Left lobe of liver (tissue), 2 donors: ENCODE measurements at regions not wholly inside any gene's neighbourhood (a gene's known extent, or its start where the extent isn't known, plus 50 kb on each side); places are given as distances from the start of the nearest gene placed in this dataset.

ENCODE experiments used
- ATAC-seq: fragments of 200-7000 bp; cut with Tn5 transposase; one replicate; pipeline ENCODE4 v1.9.1; 2020; ENCODE audit warnings: mild to moderate bottlenecking, moderate library complexity
- DNase-seq: peaks from one replicate; pipeline ENCODE4 v3.0.0-alpha.2; 2020; ENCODE audit warnings: low spot score
- donor health status: DM: no; HTN: no; CAD: no; lungs with moderate emphysema.
- donor health status: DM: no; HTN: yes; CAD: no.

DNA sequence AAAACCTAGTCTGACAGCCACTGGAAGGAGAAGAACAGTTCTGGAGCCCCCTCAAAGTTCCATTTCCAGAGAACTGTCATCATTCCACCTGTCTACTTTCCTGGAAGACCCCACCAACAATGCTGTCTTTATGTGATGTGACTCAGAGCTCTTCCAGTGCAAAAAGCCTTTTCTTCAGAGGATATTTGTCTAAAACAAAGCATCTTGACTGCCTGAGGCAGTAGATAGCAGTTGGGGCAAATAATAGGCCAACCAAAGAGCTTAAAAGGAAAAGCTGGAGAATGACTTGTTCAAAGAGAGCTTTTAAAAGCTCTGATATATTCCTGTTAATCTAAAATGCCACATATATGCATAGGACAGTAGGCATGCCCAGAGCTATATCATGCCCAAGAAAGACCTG, 62.6 kb downstream of the MIS18A start:
- ATAC-seq = no peak
- DNase-seq = no peak

DNA sequence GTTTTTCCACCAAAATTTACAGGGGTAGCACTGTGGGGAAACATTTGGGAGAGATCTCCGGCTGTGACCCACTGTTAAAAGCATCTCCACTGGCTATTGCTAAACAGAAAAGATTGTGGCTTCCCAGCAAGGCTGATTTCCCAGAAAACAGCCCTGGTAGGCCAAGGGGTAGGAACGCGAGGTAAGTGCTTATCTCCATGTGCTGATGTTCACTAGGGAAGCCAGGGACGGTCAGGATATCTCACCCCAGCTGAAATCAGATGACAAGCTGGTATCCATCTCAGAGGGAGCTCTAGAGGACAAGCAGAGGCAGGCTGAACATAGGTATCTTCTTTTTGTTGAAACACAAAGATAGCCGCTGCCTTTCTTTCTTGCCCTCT, 63.6 kb downstream of the MIS18A start:
- no peak for ATAC-seq

DNA sequence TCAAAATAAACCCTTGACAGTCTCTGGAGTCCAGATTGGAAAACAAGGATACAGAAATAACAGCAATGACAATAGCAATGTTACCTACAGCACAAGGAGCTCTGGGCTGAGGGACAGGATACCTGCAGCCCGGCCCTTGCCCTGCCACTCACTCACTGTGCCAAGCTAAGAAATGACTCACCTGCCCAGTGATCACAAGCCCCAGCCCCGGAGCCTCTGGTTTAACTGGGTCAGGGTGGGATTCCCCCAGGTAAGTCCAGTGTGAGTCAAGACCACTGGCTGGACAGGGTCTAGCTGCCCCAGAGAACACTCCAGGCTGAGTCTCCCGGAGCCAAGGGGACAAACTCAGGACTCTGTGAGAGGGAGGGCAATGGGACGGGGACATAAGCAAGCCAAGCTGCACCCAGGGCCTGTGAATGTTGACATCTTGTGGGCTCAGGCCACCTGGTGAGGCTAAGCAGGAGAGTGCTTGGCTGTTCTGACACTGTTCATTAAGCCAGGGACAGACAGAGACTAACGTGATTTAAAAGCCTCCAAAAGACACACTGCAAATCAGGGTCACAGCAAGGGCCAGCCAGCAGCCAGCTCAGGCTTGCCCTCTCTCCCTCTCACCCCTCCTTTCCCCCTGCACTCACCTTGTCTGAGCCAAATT, 64.1 kb downstream of the MIS18A start:
- no peak for DNase-seq
- no peak for ATAC-seq

More for the DNA sequence above, 63.6 kb downstream of the MIS18A start:
- no peak for DNase-seq

DNA sequence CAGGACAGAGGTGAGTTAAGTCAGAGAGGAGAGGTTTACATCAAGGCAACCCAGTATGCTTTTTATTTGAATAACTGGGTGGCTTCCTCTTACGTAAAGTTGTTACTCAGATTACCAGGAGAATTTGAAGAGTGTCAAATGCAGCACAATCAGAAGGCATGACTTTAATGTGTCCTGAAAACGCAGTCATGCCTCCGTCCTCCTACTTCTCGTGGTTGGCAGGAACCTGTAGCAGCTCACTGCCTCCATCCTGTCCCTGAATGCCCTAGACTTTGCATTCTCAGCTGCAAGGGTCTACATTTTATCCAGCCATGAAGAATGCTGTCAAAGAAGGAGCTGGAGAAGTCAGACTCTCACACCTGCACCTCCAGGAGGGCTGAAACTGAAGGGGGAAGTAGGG, 66.7 kb downstream of the MIS18A start:
- DNase-seq (no peak), ATAC-seq (no peak)

DNA sequence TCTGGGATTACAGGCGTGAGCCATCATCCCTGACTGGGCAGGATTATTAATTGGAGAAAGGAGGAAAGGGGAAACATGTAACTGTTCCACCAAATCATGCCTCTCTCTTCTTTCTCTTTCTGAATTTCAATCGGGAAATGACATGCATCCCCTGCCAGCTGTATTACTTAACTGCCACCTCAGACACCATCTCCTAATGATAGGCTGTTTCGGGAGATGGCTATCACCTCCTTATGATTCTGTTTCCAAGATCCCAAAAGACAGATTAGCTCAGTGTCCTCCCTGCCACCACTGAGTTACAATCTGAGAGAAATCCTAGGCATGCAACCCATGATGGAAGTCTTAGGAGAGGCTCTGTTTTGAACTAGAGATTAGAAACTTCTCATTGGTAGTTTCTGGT, 67.5 kb downstream of the MIS18A start:
- ATAC-seq (no peak), DNase-seq (no peak)

DNA sequence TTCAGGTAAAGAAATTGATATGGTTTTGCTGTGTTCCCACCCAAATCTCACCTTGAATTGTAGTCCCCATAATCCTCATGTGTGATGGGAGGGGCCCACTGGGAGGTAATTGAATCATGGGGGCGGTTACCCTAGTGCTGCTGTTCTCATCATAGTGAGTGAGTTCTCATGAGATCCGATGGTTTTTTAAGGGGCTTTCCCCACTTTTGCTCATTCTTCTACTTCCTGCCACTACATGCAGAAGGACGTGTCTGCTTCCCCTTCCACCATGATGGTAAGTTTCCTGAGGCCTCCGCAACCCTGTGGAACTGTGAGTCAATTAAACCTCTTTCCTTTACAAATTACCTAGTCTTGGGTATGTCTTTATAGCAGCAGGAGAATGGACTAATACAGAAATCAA, 69.3 kb downstream of the MIS18A start:
- ATAC-seq (no peak), DNase-seq (no peak)

DNA sequence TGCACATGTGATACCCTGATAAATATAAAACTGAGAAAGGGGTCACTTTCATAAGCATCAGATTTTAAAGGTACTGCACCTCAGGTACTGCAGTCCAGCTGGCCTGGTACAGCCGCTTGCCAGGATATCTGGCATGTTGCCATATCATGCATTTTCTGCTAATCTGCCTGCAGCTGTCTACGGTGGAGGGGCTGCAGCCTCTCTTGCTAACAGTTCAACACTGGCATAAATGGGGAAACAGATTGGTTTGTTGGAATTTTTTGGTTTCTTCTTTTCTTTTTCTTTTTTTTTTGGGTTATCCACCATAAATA, 71.5 kb downstream of the MIS18A start:
- ATAC-seq (no peak), DNase-seq (no peak)

DNA sequence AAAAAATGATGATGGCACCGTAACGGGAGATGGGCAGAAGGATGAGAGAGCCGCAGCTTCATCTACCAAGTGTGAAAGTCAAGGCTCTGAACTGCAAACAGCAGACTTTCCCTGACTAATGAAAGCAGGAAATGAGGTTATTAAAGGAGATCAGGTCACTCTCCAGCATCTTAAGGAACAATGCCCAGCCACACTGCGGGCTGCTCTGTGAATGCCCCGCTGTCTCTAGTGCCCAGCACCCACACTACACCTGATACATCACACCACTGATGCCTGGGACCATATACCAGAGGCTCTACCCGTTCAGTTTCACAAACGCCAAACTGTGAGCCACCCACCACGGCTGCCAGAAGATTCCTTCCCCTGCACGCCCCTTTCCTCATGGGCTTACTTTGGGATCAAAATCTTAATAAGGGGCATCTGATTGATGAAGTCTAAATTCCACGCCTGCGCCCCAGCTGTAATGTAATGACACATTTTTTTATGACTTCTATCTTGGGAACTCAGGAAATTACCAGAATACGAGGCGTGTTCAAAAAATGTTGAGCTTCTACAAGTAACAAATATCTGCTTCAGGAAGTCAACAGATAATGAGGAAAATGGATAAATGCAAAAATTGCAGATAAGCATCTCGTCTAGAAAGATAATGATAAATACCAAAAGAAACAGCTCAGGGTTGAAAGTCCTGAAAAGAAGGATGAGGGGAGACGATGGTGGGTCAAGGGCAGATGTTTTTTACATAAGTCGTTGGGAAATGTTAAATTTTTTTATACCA, 72.0 kb downstream of the MIS18A start:
- DNase-seq (no peak), ATAC-seq (no peak)

DNA sequence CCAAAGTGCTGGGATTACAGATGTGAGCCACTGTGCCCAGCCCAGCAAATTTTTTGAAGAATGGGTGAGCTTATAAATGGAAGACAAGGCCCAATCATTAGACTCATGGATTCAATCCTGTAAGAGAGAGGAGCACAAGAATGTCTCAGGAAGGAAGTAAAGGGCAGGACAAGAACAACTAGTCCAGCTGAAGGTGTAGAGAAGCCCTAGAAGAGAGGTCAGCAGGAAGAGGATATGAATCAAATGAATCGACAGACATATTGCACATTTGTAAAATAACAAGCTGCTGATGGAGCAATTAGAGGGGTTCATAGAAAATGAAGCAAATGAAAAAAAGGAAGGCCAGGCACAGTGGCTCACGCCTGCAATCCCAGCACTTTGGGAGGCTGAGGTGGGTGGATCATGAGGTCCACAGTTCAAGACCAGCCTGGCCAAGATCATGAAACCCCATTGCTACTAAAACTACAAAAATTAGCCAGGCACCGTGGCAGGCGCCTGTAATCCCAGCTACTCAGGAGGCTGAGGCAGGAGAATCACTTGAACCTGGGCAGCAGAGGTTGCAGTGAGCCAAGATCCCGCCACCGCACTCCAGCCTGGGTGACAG, 74.9 kb downstream of the MIS18A start:
- no peak for ATAC-seq
- DNase-seq = no peak

DNA sequence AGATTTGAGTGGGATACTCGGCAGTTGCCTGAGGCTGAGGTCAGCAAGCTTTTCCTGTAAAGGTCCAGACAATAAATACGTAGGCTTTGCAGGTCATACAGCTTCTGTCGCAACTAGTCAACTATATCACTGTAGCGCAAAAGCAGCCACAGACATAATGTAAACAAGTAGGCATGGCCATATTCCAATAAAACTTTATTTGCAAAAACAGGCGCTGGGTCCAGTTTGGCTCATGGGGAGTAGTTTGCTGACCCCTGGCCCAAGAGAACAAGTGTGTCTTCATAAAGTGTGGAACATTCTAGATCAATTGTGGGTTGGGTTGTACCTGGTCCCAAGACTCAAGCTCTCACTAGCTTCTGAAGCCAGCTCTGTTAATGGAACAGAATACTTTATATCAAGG, 78.8 kb downstream of the MIS18A start:
- ATAC-seq = no peak
- DNase-seq = no peak

DNA sequence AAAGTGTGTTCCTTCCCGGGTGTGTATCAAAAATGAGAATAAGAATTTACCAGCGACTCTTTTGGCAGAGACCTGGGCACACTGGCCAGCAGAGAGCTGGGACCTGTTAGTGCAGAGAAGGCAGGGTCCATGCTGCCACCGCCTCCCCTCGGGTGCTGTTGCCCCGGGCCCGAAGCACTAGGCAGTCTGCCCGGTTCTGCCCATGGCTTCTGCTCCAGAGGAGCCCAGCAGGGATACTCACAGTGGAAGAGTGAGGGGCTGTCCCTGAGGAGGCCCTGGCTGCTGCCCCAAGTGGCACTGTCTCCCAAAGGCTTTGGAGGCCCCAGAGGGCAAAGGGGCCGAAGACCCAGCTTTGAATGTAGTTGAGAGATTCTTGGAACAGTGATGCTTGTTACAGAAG, 80.5 kb downstream of the MIS18A start:
- no peak for DNase-seq

DNA sequence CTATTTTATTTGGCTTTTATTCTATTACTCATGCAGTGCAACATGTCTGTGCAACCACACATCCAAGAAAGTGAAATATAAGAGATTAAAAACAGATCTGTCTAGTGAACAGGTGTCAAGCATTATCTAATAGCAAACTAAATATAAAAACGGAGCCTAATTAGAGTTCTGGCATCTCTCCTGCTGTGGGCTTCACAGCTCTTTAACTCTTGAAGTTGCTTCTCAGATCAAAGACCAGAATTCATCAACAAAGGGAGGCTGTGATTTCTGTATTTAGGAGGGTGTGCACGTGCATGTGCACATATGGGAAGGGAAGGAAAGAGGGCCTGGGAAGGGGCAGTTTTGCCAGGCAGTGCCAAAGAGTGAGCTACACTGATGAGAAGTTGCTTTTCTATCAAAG, 81.0 kb downstream of the MIS18A start:
- no peak for ATAC-seq

More for the DNA sequence above, 80.5 kb downstream of the MIS18A start:
- ATAC-seq = no peak

DNA sequence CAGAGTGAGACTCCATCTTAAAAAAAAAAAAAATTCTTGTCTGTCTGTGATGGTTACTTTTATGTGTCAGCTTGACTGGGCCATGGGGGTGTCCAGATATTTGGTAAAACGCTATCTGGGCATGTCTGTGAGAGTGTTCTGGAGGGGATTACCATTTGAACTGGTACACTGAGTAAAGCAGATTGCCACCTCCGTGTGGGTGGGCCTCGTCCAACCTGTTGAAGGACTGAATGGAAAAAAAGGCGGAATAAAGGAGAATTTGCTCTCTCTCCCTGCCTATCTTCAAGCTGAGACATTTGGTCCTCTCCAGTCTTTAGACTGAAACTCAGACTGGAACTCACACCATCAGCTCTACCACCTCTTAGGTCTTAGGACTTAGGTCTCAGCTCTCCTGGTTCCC, 82.8 kb downstream of the MIS18A start:
- ATAC-seq = no peak
- DNase-seq = no peak

More for the DNA sequence above, 81.0 kb downstream of the MIS18A start:
- DNase-seq = no peak

DNA sequence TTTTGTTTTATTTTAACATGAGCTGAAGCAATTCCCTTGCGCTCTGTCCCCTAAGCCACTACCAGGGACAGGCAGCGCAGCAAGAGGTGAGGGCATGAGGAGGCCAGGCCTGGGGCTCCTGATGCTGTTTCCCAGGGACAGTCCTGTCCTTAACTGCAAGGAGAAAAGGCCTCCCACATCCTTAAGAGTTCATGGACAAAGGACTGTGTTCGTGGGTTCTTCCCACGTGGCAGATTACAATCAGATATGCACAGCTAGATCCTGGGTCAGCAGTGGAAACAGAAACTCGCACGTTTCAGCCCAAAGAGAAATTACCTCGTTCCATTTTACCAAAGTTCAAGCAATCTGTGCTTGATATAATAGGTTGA, 85.8 kb downstream of the MIS18A start:
- DNase-seq = no peak
- ATAC-seq = no peak

DNA sequence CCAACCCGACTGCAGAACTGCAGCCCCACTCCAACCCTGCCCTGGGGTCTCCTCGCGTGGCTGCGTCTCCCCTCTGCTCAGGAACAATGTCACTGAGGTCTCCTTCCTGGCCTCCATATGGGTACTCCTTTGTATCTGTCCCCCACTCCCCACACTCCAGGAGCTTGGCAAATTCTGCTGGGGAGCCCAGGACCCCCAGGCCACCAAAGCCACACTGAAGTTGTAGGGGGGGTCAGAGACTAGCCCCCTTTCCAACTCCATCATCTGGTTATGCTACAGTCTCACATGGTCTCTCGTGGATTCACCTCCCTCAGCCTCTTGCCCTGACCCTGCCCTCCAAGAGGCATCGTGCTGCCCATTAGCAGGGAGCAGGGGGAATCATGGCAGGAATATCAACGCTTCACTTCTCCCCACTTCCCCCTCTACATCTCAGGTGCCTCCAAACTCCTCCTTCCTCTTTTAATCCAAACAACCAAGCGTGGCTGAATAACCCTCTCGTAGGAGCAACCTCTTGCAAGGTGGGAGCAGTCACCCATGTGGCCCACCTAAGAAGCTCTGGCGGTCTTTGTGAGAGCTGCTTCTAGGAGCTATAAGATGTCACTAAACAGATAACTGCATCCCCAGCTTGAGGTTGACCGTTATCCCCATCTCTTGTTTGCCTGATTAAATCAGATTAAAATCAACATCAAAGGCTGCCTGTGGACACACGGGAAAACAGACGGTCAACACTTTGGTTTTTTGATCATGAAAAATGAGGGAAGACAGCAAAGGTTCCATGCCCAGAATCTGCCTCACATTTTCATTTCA, 86.4 kb downstream of the MIS18A start:
- ATAC-seq (no peak), DNase-seq (no peak)

DNA sequence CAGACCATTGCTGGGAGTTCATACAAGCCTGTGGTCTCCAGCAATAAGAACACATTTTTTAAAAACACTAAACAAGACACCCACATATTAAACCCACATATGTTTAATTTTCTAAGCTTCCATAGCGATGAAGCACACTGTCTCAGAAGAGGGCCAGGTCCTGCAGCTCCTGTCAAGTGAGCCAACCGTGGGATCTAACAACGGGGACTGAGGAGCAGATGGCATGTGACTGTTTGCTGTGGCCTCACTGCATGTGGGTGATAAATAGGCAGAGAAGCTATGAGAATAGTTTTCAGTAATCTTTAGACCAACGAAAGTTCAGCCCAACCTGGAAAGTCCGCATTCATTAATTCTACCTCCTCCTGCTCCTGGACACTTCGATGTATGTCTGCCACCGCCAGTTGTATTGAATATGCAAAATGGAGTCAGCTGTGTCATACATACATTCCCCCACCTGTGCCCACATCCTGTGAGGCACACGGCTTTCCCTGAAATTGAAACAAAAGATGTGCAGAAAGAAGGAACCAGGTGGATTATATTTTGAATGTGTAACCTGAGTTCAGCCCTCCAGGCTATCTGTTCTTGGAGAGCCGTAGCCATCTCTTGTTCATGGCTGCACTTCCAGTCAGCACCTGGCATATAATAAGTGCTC, 88.2 kb downstream of the MIS18A start:
- DNase-seq (no peak), ATAC-seq (no peak)

DNA sequence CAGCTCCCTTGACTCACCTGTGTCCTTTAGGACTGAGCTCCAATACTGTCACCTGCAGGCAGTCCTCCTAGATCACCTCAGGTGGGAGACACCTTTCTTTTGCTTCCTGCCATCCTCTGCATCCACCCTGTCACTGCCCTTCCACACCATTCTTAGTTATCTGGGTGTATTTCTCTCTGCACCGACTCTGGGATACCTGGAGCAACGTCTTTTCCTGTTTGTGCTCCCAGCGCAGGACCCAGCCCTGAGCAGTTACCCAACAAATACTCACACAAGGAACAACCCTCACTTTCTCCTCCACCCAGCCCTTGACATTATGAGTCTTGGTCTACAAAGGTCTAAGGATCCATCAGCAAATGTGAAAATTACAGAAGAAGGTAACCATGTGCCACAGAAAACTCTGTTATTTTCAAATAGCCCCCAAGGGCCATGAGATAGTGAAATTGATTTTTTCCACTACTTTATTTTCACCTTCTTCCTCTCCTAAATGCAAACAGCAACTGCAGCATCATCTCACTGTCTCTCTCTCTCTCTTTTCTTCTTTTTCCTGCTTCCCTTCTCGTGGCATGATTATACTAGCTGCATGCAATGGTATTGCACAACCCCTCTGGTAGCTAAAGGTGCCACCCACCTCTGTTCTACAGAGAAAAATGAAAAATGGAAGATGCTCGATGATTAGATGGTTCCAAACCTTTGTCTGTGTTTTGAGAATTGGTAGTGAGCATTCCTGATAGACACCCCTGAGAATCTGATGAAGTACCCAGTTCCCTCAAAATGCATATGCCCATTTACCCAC, 89.0 kb downstream of the MIS18A start:
- no peak for ATAC-seq
- no peak for DNase-seq

DNA sequence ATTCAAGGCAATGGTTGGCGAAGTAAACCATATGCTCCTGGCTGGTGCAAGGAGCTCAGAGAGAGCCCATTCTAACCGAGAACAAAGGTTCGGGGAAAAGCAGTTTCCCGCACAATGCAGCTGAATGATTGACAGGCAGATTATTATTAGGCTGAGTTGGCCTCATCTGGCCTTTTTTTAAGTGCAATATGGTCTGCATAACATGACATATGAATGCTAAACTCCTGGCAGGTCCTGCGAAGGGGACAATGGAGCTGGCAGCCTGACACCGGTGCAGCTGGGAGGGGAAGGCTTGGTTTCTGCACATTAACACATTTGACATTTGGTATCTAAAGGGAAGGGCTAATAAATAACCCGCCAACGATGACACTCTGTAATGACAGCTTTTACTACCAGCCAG, 92.0 kb downstream of the MIS18A start:
- ATAC-seq (no peak), DNase-seq (no peak)

DNA sequence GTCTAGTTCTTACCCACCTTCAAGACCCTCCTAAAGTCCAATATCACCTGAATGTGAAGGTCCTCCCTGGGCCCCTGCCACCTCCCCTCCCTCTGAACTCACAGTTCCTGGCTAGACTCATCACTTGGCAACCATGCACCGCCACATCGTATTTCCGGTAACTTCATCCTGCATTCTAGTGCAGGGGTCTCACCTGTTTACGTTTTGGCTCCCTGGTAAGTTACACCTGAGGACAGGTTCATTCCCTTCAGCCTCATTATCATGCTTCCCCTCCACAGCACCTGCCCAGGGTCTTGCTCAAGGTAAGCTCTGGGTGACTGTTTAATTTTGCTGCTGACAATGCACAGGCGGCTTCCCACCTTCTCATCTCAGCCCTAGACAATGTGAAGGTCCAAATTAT, 93.1 kb downstream of the MIS18A start:
- ATAC-seq (no peak), DNase-seq (no peak)

DNA sequence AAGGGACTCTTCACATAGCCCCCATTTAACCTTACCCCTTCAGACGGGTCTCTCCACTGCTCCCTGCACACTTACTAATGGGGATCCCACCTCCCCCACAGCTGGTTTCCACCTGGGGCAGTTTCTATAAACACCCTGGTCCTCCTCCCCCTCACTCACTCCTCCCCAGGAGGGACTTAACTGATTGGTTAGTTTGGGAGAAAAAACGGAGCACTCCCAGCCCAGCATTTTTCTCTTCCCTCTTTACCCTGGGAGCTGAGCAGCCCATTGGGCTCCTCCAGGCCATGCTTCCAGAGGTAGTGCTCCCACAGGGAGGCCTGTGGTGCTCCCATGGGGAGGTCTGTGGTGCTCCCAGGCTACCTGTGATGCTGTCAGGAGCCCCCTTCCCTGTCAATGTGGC, 93.7 kb downstream of the MIS18A start:
- no peak for DNase-seq
- no peak for ATAC-seq

DNA sequence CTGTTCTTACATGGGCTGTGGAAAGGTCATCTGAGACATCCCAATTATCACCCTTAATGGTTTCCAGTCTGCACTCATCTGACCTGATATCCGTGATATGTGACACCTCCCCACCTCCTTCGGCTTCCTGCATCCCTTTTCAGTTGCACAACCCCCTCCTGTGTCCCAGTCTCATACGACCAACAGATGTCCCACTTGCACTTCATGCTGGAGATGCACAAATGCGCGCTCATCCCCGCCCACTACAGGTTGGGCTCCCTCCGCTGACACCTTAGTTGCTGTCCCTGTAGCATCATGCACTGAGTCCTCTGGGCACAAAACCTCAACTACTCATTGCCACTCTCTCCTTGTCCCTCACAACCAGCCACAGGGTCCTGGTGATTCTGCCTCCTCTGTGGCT, 94.4 kb downstream of the MIS18A start:
- ATAC-seq (no peak), DNase-seq (no peak)
